OCI-LY1 (cell line): ENCODE measurements at regions not wholly inside any gene's neighbourhood (a gene's known extent, or its start where the extent isn't known, plus 50 kb on each side); places are given as distances from the start of the nearest gene placed in this dataset.

Experiments used
- EZH2 ChIP-seq: fragments of 200-600 bp; sonication (generic), shearing (Covaris generic); IDR thresholded peaks from 2 replicates; pipeline ENCODE4 v1.8.0; 2017; ENCODE audit warnings: borderline replicate concordance, mixed run types, mild to moderate bottlenecking, antibody characterized with exemption, low read length, moderate library complexity, mixed read lengths
- TF ChIP-seq, protein P1 (sequence below): fragments of 200-600 bp; sonication (generic), shearing (Covaris generic); IDR thresholded peaks from 2 replicates; pipeline ENCODE4 v1.5.1; 2017; ENCODE audit warnings: mild to moderate bottlenecking, antibody characterized with exemption, low read length, moderate library complexity, mixed read lengths

DNA sequence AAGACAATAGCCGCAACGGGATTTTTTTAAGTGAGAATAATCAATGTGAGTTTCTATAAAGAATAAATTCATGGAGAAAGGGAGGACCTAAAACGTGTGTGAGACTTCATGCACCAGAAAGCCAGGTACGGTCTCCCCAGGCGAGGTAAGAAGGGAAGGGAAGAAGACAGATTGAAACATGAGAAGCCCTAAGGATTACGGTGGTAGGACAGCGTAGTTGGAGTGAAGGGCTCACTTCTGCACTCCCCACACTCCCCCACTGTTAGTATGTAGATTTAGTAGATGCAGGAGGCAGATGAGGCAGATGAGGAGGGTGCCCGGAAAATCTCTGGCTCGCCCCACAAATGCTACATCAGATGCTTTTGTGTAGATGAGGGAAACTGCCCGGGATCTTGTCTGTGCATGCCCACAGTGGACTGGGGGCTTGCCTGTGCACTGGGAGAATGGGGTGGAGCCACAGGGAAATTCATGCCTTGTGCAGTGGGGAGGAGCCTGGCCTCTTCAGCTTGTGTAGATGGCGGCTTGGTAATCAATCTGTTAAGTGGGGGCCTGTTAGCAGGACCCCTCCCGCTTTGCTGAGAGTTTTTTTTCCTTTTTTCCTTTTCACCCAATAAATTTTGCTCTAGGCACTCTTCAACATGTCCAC is 1544.5 kb upstream of the TENM3 start:
- TF ChIP-seq, protein P1, sequence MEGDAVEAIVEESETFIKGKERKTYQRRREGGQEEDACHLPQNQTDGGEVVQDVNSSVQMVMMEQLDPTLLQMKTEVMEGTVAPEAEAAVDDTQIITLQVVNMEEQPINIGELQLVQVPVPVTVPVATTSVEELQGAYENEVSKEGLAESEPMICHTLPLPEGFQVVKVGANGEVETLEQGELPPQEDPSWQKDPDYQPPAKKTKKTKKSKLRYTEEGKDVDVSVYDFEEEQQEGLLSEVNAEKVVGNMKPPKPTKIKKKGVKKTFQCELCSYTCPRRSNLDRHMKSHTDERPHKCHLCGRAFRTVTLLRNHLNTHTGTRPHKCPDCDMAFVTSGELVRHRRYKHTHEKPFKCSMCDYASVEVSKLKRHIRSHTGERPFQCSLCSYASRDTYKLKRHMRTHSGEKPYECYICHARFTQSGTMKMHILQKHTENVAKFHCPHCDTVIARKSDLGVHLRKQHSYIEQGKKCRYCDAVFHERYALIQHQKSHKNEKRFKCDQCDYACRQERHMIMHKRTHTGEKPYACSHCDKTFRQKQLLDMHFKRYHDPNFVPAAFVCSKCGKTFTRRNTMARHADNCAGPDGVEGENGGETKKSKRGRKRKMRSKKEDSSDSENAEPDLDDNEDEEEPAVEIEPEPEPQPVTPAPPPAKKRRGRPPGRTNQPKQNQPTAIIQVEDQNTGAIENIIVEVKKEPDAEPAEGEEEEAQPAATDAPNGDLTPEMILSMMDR, result no peak
- no peak for TF ChIP-seq EZH2
